ENCODE measurements at regions not wholly inside any gene's neighbourhood (a gene's known extent, or its start where the extent isn't known, plus 50 kb on each side); places are given as distances from the start of the nearest gene placed in this dataset.
A peak's percentile ranks its signal among the peaks of the same experiment; 100 is the strongest.

DNA sequence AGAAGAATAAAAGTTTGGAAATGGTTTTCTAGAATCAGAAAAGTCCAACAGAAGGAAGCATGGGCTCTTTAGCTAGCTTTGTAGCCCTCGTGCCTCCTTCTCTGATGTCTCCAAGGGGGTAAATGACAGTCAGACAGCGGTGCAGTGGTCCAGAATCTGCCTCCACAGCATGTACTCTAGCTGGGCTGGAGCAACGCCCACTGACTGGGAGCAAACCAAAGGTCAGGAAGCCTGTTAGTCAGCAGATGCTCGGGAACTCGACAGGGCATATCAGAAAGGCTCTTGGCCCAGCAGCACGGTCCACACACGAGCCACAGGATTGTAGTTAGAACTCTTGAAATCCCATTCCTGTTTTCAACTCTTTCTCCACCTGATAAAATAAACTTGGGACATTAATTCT lies 164.3 kb downstream of the GRIN2B start:
- no peak for ATAC-seq
- DNase-seq = peak in 1 of 2 donors; percentile 21
- H3K4me1 ChIP-seq = no peaks in the 10 kb centered on the region
- H3K4me3 ChIP-seq = no peak overlapping the region
- H3K9me3 ChIP-seq = no peaks in the 10 kb centered on the region
- H3K27me3 ChIP-seq (ENCODE audit: insufficient read depth in 3 of 3, low read length in 2 of 3) = peaks cover 0 to 2% (median 0%) of the 10 kb centered on the region in 3 donors
- no peak overlapping the region for H3K27ac ChIP-seq
- TF ChIP-seq, protein P1, sequence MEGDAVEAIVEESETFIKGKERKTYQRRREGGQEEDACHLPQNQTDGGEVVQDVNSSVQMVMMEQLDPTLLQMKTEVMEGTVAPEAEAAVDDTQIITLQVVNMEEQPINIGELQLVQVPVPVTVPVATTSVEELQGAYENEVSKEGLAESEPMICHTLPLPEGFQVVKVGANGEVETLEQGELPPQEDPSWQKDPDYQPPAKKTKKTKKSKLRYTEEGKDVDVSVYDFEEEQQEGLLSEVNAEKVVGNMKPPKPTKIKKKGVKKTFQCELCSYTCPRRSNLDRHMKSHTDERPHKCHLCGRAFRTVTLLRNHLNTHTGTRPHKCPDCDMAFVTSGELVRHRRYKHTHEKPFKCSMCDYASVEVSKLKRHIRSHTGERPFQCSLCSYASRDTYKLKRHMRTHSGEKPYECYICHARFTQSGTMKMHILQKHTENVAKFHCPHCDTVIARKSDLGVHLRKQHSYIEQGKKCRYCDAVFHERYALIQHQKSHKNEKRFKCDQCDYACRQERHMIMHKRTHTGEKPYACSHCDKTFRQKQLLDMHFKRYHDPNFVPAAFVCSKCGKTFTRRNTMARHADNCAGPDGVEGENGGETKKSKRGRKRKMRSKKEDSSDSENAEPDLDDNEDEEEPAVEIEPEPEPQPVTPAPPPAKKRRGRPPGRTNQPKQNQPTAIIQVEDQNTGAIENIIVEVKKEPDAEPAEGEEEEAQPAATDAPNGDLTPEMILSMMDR (IDR thresholded peaks at IDR 0.05) = no peak
- 35 to 49% (median 40%) methylated on average over 7 of the region's 7 CpGs for WGBS, 3 donors
- no peaks in the 10 kb centered on the region for H3K36me3 ChIP-seq (ENCODE audit: insufficient read depth in 1 of 2, low read depth in 1 of 2)
- intact Hi-C loops (cut with DNase I) = no loop called here

DNA sequence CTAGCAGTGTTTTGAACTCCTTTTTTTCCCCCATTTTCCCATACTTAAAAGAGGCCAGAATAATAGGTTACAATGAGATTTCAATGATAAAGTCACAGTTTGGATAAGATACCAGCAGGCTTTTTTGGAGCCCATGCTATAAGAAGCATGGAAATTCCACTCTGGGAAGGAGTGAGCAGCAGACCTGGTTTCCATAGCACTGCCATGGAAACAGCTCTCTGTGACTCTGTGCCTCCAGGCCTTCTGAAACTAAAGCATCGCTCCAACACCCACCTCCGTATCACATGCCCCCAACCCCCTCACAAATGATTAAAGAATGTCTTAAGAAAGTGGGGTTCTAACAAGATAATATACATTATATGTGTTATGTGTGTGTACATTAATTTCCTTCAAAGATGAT lies 165.0 kb downstream of the GRIN2B start:
- Histone ChIP-seq H3K27ac (no peak overlapping the region), H3K9me3 (no peaks in the 10 kb centered on the region), H3K27me3 (ENCODE audit: insufficient read depth in 3 of 3, low read length in 2 of 3) (peaks cover 0 to 2% (median 0%) of the 10 kb centered on the region in 3 donors), H3K4me1 (no peaks in the 10 kb centered on the region), H3K36me3 (ENCODE audit: insufficient read depth in 1 of 2, low read depth in 1 of 2) (no peaks in the 10 kb centered on the region), H3K4me3 (no peak overlapping the region)
- DNase-seq (no peak), ATAC-seq (no peak)
- 71 to 85% (median 72%) methylated on average over 2 of the region's 2 CpGs for WGBS, 3 donors
- intact Hi-C loops (cut with DNase I) = no loop called here
- TF ChIP-seq, protein P1 (IDR thresholded peaks at IDR 0.05) = no peak

DNA sequence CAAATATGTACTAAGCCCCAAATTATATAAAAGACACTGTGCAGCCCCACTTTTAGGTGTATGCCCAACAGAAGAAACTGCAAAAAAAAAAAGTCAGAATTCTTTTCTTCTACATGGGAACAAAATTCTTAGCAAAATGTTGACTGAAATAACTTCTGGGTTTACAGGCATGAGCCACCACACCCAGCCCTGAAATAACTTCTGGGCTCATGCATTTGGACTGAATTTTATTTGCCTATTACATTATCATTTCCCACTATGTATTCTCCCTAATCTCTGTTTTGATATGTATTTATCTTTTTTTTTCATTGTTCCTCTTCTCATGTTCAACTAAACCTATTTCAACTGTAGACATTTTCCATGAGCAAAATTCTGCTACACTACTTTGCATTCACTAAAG lies 169.2 kb downstream of the GRIN2B start:
- Histone ChIP-seq H3K4me1 (no peaks in the 10 kb centered on the region), H3K4me3 (no peak overlapping the region), H3K27ac (no peak overlapping the region), H3K27me3 (ENCODE audit: insufficient read depth in 3 of 3, low read length in 2 of 3) (peaks cover 0 to 2% (median 0%) of the 10 kb centered on the region in 3 donors), H3K9me3 (no peaks in the 10 kb centered on the region), H3K36me3 (ENCODE audit: insufficient read depth in 1 of 2, low read depth in 1 of 2) (no peaks in the 10 kb centered on the region)
- DNase-seq (no peak), ATAC-seq (no peak)
- TF ChIP-seq, protein P1 (IDR thresholded peaks at IDR 0.05) = no peak
- intact Hi-C loops (cut with DNase I) = no loop called here

DNA sequence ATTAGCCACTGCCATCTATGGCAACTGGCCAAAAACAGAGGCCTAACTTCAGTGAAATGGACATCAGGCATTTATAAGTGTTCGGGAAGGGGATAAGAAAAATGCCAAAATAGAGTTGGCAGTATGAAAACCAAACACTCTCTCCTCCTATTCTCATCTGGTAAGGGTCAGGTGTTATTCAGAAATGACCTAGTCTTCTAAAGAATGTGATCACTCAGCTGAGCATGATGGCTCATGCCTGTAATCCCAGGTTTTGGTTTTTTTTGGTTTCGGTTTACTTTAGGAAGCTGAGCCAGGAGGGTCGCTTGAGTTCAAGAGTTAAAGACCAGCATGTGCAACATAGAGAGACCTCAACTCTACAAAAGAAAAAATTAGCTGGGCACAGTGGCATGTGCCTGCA lies 170.3 kb downstream of the GRIN2B start:
- WGBS, 3 donors = 64 to 68% (median 67%) methylated on average over 3 of the region's 3 CpGs
- Histone ChIP-seq H3K27ac (no peak overlapping the region), H3K36me3 (ENCODE audit: insufficient read depth in 1 of 2, low read depth in 1 of 2) (no peaks in the 10 kb centered on the region), H3K9me3 (no peaks in the 10 kb centered on the region), H3K4me3 (no peak overlapping the region), H3K4me1 (no peaks in the 10 kb centered on the region), H3K27me3 (ENCODE audit: insufficient read depth in 3 of 3, low read length in 2 of 3) (peaks cover 0 to 2% (median 0%) of the 10 kb centered on the region in 3 donors)
- TF ChIP-seq, protein P1 (IDR thresholded peaks at IDR 0.05) = no peak
- intact Hi-C loops (cut with DNase I) = no loop called here
- no peak for ATAC-seq
- DNase-seq = no peak

DNA sequence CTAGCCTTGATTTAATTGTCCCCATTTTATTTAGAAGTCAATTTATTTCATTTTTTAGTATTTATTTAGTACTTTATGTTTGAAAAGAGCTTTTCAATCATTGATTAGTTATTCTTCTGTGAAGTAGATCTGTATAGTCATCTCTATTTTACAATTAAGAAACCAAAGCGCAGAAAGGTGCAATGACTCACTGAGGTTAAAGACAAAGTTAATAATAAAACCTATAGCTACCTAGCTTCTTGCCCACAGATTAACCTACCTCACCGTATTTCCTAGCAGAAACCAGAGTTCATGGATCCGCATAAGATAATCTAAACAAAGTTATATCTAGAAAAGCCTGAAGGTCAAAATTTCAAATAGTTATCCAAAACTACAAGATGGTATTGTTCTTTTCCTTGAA lies 176.4 kb downstream of the GRIN2B start:
- WGBS, 3 donors = 60 to 66% (median 62%) methylated on average over 3 of the region's 3 CpGs
- DNase-seq = no peak
- H3K9me3 ChIP-seq = no peaks in the 10 kb centered on the region

More for the DNA sequence above, 176.4 kb downstream of the GRIN2B start:
- Histone ChIP-seq H3K36me3 (ENCODE audit: insufficient read depth in 1 of 2, low read depth in 1 of 2) (no peaks in the 10 kb centered on the region), H3K27me3 (ENCODE audit: insufficient read depth in 3 of 3, low read length in 2 of 3) (peaks cover 0 to 2% (median 0%) of the 10 kb centered on the region in 3 donors), H3K4me1 (no peaks in the 10 kb centered on the region), H3K27ac (no peak overlapping the region), H3K4me3 (no peak overlapping the region)
- ATAC-seq = no peak
- TF ChIP-seq, protein P1 (IDR thresholded peaks at IDR 0.05) = no peak
- intact Hi-C loops (cut with DNase I) = no loop called here
